Right lobe of liver (tissue), 4 donors: ENCODE measurements at regions not wholly inside any gene's neighbourhood (a gene's known extent, or its start where the extent isn't known, plus 50 kb on each side); places are given as distances from the start of the nearest gene placed in this dataset.

Source experiments
- CTCF ChIP-seq, 4 donors: fragments of 200-600 bp in 3 of 4; fragments of 450-650 bp in 1 of 4; IDR thresholded peaks; one replicate each; pipeline versions ENCODE4 v1.5.1 to v1.8.0; 2016 to 2022; ENCODE audit warnings: antibody characterized with exemption in 4 of 4, mild to moderate bottlenecking in 2 of 4
- POLR2A ChIP-seq: fragments of 450-650 bp; IDR thresholded peaks from one replicate; pipeline ENCODE4 v1.6.1; 2017; ENCODE audit warnings: antibody characterized with exemption, mild to moderate bottlenecking
- donor health status: DM: no; HTN: no; CAD: no.
- donor health status: DM: no; HTN: no; CAD: no.
- donor health status: DM: no; HTN: yes; CAD: no.

DNA sequence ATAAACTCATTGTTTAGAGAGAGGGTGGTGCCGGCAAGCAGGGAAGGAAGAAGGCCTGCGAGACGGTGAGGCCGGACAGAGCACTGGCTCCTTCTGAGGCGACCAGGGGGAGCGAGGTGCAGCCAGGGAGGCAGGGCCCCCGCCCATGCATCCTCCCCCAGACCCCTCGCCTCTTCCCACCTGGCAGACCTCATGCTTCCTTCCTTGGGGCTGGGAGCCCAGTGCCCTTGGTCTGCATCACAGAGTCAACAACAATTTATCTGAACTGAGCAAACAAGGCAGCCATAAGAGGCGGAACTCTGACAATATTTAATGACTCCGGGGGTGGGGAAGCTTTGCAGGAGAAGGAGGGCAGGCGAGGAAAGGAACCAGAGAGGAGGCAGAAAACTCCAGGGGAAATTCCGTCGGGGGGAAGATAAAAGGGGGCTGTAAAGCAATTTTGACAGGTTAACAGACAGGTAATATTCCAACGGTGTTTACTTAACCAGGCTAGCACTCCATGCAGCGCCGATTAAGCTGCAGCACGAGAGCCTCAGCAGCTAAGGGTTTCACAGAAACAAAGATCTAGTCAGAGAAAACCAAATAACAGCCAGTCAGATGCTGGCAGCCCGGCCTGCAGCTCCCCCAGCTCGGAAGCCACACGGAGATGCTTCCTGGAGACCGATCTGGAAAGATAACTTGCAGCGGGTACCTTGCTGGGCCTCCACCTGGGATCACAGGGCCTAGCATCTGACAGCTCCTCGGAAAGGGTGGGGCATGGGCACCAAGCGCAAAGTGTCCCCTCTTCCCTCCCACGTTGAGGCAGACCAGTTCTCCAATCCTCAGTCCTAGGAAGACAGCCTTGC, 398.2 kb downstream of the SOX9 start:
- TF ChIP-seq CTCF (IDR thresholded peaks at IDR 0.05) = no peak
- no peak for TF ChIP-seq POLR2A
